Mesendoderm (in vitro differentiated cells): ENCODE measurements at regions not wholly inside any gene's neighbourhood (a gene's known extent, or its start where the extent isn't known, plus 50 kb on each side); places are given as distances from the start of the nearest gene placed in this dataset.
"Not testable (repeated sequence)": the region's sequence is repeated elsewhere in the genome, so short reads cannot be mapped to it uniquely, and the experiment has no call there.

Source experiments
- DNase-seq: peaks from one replicate; pipeline ENCODE4 v3.0.0; 2013
- H2AK5ac ChIP-seq: 2 replicates; pipeline ENCODE4 v1.6.1; 2013; ENCODE audit warnings: low read length, inconsistent platforms
- H2BK120ac ChIP-seq: 2 replicates; pipeline ENCODE4 v1.6.1; 2013; ENCODE audit warnings: low read depth, mild to moderate bottlenecking, low read length, moderate library complexity, mixed read lengths
- H2BK15ac ChIP-seq: replicated peaks from 2 replicates; pipeline ENCODE4 v1.6.1; 2013; ENCODE audit warnings: low read depth, mild to moderate bottlenecking, moderate library complexity
- H2BK5ac ChIP-seq: 2 replicates; pipeline ENCODE4 v1.6.1; 2013; ENCODE audit warnings: low read length, inconsistent platforms
- H3K18ac ChIP-seq: 2 replicates; pipeline ENCODE4 v1.6.1; 2013; ENCODE audit warnings: mild to moderate bottlenecking, low read length, mixed read lengths
- H3K23ac ChIP-seq: one replicate; pipeline ENCODE4 v1.6.1; 2013; ENCODE audit warnings: low read length
- H3K27ac ChIP-seq: 2 replicates; pipeline ENCODE4 v1.5.1; 2013; ENCODE audit warnings: low read depth, mild to moderate bottlenecking, inconsistent platforms, low read length, moderate library complexity
- H3K27me3 ChIP-seq: 2 replicates; pipeline ENCODE4 v1.6.1; 2013; ENCODE audit warnings: low read length, control low read depth, mild to moderate bottlenecking, inconsistent platforms; ENCODE audit not compliant: insufficient read depth, poor library complexity
- H3K36me3 ChIP-seq: 2 replicates; pipeline ENCODE4 v1.6.1; 2013; ENCODE audit warnings: low read length, inconsistent platforms; ENCODE audit not compliant: control insufficient read depth, insufficient read depth
- H3K4ac ChIP-seq: one replicate; pipeline ENCODE4 v1.6.1; 2013; ENCODE audit warnings: low read depth, mild to moderate bottlenecking, low read length, moderate library complexity
- H3K4me1 ChIP-seq: 2 replicates; pipeline ENCODE4 v1.6.1; 2013; ENCODE audit warnings: low read depth, low read length, inconsistent platforms; ENCODE audit not compliant: control insufficient read depth
- H3K4me2 ChIP-seq: 2 replicates; pipeline ENCODE4 v1.6.1; 2013; ENCODE audit warnings: low read length
- H3K4me3 ChIP-seq: 2 replicates; pipeline ENCODE4 v1.5.1; 2013; ENCODE audit warnings: mild to moderate bottlenecking, low read length
- H3K56ac ChIP-seq: one replicate; pipeline ENCODE4 v1.6.1; 2013; ENCODE audit warnings: low read length
- H3K79me1 ChIP-seq: 2 replicates; pipeline ENCODE4 v1.6.1; 2013; ENCODE audit warnings: low read length, inconsistent platforms
- H3K79me2 ChIP-seq: 2 replicates; pipeline ENCODE4 v1.6.1; 2013; ENCODE audit warnings: mild to moderate bottlenecking, low read length; ENCODE audit not compliant: control insufficient read depth, insufficient read depth
- H3K9ac ChIP-seq: 2 replicates; pipeline ENCODE4 v1.6.1; 2013; ENCODE audit warnings: low read length, inconsistent platforms
- H4K5ac ChIP-seq: one replicate; pipeline ENCODE4 v1.6.1; 2013; ENCODE audit warnings: low read length
- H4K8ac ChIP-seq: one replicate; pipeline ENCODE4 v1.6.1; 2013; ENCODE audit warnings: low read depth, mild to moderate bottlenecking, control low read depth, low read length, moderate library complexity
- WGBS: extraction: QIAGEN DNeasy Blood & Tissue Kit; methylation state at CpG from one replicate; pipeline ENCODE4 v1.1.7; 2013; ENCODE audit warnings: low lambda C conversion rate, missing lambda C conversion rate; ENCODE audit not compliant: insufficient coverage; ENCODE audit errors: extremely low coverage; 5-methylcytosine and 5-hydroxymethylcytosine counted together

- H3K4ac ChIP-seq = no peak overlapping the region
- H2BK120ac ChIP-seq = no peak overlapping the region
- H4K5ac ChIP-seq = no peak overlapping the region
- H3K4me2 ChIP-seq = no peak overlapping the region
- no peak overlapping the region for H2AK5ac ChIP-seq
- H3K36me3 ChIP-seq = no peaks in the 10 kb centered on the region
- no peak overlapping the region for H4K8ac ChIP-seq
- no peak overlapping the region for H3K4me3 ChIP-seq
- no peak overlapping the region for H3K23ac ChIP-seq
- no CpG with 5 or more reads among the region's 3 CpGs for WGBS
- no peak overlapping the region for H3K18ac ChIP-seq
- no peaks in the 10 kb centered on the region for H3K4me1 ChIP-seq
- no peak for DNase-seq
- no peak overlapping the region for H3K9ac ChIP-seq
- H3K27ac ChIP-seq = no peak overlapping the region
- H3K27me3 ChIP-seq = no peaks in the 10 kb centered on the region
- H2BK5ac ChIP-seq = no peak overlapping the region
- no peak overlapping the region for H3K56ac ChIP-seq
- no peak overlapping the region for H2BK15ac ChIP-seq
- no peaks in the 10 kb centered on the region for H3K79me1 ChIP-seq
- no peaks in the 10 kb centered on the region for H3K79me2 ChIP-seq
Observed at GRCh38 chr14:45587142-45587541, 334.1 kb upstream of the MIS18BP1 start.

DNA sequence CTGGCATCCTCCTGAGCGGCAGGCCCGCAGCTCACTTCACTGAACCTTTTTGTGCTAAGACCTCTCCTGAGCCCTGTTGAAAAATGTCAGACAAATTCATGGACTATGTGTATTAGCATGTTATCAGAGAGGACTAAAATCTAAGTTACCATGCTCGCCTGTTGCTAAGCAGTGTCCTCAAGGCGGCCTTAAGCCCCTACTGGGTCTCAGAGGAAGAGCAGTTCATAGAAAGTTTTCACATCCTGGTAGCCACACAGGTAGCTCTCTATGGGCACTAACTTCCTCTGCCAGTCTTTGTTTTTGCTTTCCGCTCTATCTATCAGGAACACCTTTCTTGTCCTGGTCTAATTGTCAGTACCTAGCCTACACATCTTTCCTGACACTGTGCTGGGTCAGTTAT lies 306.6 kb upstream of the MIS18BP1 start:
- DNase-seq = peak; percentile 38
- H3K36me3 ChIP-seq = no peaks in the 10 kb centered on the region
- H2BK120ac ChIP-seq = no peak overlapping the region
- H3K9ac ChIP-seq = no peak overlapping the region
- H3K4me3 ChIP-seq = no peak overlapping the region
- no peaks in the 10 kb centered on the region for H3K4me1 ChIP-seq
- no peak overlapping the region for H3K56ac ChIP-seq
- no peaks in the 10 kb centered on the region for H3K27me3 ChIP-seq
- no peak overlapping the region for H2AK5ac ChIP-seq
- no peak overlapping the region for H4K5ac ChIP-seq
- H2BK5ac ChIP-seq = no peak overlapping the region
- H2BK15ac ChIP-seq = no peak overlapping the region
- H3K79me1 ChIP-seq = no peaks in the 10 kb centered on the region
- no peak overlapping the region for H3K27ac ChIP-seq
- no CpG with 5 or more reads among the region's 5 CpGs for WGBS
- no peak overlapping the region for H3K4ac ChIP-seq
- H4K8ac ChIP-seq = no peak overlapping the region
- H3K23ac ChIP-seq = no peak overlapping the region
- no peaks in the 10 kb centered on the region for H3K79me2 ChIP-seq
- H3K18ac ChIP-seq = no peak overlapping the region
- no peak overlapping the region for H3K4me2 ChIP-seq

- Histone ChIP-seq H2BK5ac (no peak overlapping the region), H4K8ac (no peak overlapping the region), H3K36me3 (no peaks in the 10 kb centered on the region), H3K23ac (no peak overlapping the region), H3K27me3 (no peaks in the 10 kb centered on the region), H4K5ac (no peak overlapping the region), H2AK5ac (no peak overlapping the region), H3K27ac (no peak overlapping the region), H3K18ac (no peak overlapping the region), H3K9ac (no peak overlapping the region), H2BK15ac (no peak overlapping the region), H3K4ac (no peak overlapping the region), H3K4me2 (no peak overlapping the region), H3K79me2 (no peaks in the 10 kb centered on the region), H3K4me3 (no peak overlapping the region), H3K56ac (no peak overlapping the region), H2BK120ac (no peak overlapping the region), H3K79me1 (no peaks in the 10 kb centered on the region), H3K4me1 (no peaks in the 10 kb centered on the region)
- DNase-seq = no peak
Observed at GRCh38 chr14:45558183-45558582, 305.2 kb upstream of the MIS18BP1 start.

GRCh38 chr14:45553981-45554380 lies 301.0 kb upstream of the MIS18BP1 start:
- no peak overlapping the region for H2BK5ac ChIP-seq
- H3K79me2 ChIP-seq = no peaks in the 10 kb centered on the region
- no peak overlapping the region for H4K8ac ChIP-seq
- no peak overlapping the region for H3K27ac ChIP-seq
- H3K4me1 ChIP-seq = no peaks in the 10 kb centered on the region
- H3K23ac ChIP-seq = no peak overlapping the region
- H3K27me3 ChIP-seq = no peaks in the 10 kb centered on the region
- H3K18ac ChIP-seq = no peak overlapping the region
- no peaks in the 10 kb centered on the region for H3K79me1 ChIP-seq
- no peak overlapping the region for H4K5ac ChIP-seq
- H3K56ac ChIP-seq = no peak overlapping the region
- H3K9ac ChIP-seq = no peak overlapping the region
- H2BK15ac ChIP-seq = no peak overlapping the region
- H2BK120ac ChIP-seq = no peak overlapping the region
- no peak for DNase-seq
- H3K4me2 ChIP-seq = no peak overlapping the region
- H2AK5ac ChIP-seq = no peak overlapping the region
- H3K36me3 ChIP-seq = no peaks in the 10 kb centered on the region
- no peak overlapping the region for H3K4me3 ChIP-seq
- no CpG with 5 or more reads among the region's 1 CpG for WGBS
- no peak overlapping the region for H3K4ac ChIP-seq

- H3K4me1 ChIP-seq, H3K79me1 ChIP-seq, H2BK15ac ChIP-seq, H2AK5ac ChIP-seq, H3K27me3 ChIP-seq, H3K4me3 ChIP-seq, H2BK5ac ChIP-seq, H3K79me2 ChIP-seq, H3K4me2 ChIP-seq, H4K8ac ChIP-seq, H2BK120ac ChIP-seq, H3K36me3 ChIP-seq, H4K5ac ChIP-seq, H3K23ac ChIP-seq, H3K4ac ChIP-seq, H3K18ac ChIP-seq, H3K27ac ChIP-seq: not testable (repeated sequence)
- Histone ChIP-seq H3K56ac (peak overlapping the region; percentile 84), H3K9ac (peak overlapping the region; percentile 28)
- DNase-seq = peak; percentile 36
- no CpG with 5 or more reads among the region's 16 CpGs for WGBS
Observed at GRCh38 chr14:45551240-45551820, 298.3 kb upstream of the MIS18BP1 start.

DNA sequence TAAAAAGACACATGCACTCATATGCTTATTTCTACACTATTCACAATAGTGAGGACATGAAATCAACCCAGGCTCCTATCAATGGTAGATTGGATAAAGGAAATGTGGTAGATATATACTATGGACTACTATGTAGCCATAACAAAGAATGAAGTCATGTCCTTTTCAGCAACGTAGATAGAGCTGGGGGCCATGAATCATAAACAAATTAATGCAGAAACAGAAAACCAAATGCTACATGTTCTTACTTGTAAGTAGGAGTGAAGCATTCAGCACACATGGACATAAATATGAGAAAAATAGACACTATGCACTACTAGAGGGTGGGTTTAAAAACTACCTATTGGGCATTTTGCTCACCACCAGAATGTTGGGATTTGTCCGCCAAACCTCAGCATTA lies 278.0 kb upstream of the MIS18BP1 start:
- Histone ChIP-seq H3K4me2 (no peak overlapping the region), H3K36me3 (no peaks in the 10 kb centered on the region), H3K4me3 (no peak overlapping the region), H4K5ac (no peak overlapping the region), H2BK120ac (no peak overlapping the region), H3K79me1 (no peaks in the 10 kb centered on the region), H3K4me1 (peaks cover 5% of the 10 kb centered on the region), H3K4ac (no peak overlapping the region), H3K23ac (no peak overlapping the region), H3K27me3 (no peaks in the 10 kb centered on the region), H2AK5ac (no peak overlapping the region), H2BK15ac (no peak overlapping the region), H4K8ac (no peak overlapping the region), H2BK5ac (no peak overlapping the region), H3K56ac (no peak overlapping the region), H3K18ac (no peak overlapping the region), H3K27ac (no peak overlapping the region), H3K9ac (no peak overlapping the region), H3K79me2 (no peaks in the 10 kb centered on the region)
- DNase-seq = no peak
- WGBS = no CpG with 5 or more reads among the region's 2 CpGs
